ENCODE measurements at regions not wholly inside any gene's neighbourhood (a gene's known extent, or its start where the extent isn't known, plus 50 kb on each side); places are given as distances from the start of the nearest gene placed in this dataset.
"Not testable (repeated sequence)": the region's sequence is repeated elsewhere in the genome, so short reads cannot be mapped to it uniquely, and the experiment has no call there.

- no peak for DNase-seq
Observed at GRCh38 chr6:103113416-103113815, 1719.9 kb downstream of the GRIK2 start.

GRCh38 chr6:103107985-103108384 is 1714.5 kb downstream of the GRIK2 start:
- no peak for DNase-seq

- DNase-seq: no peak
Observed at GRCh38 chr6:103105686-103106085, 1712.2 kb downstream of the GRIK2 start.

- DNase-seq: no peak
Observed at GRCh38 chr6:103101267-103101666, 1707.8 kb downstream of the GRIK2 start.

GRCh38 chr6:103092414-103092813 is 1698.9 kb downstream of the GRIK2 start:
- not testable (repeated sequence) for DNase-seq

- DNase-seq: no peak
Observed at GRCh38 chr6:103085801-103086200, 1692.3 kb downstream of the GRIK2 start.

GRCh38 chr6:103081876-103082630 is 1688.5 kb downstream of the GRIK2 start:
- no peak for DNase-seq

- DNase-seq: no peak
Observed at GRCh38 chr6:103081126-103081525, 1687.6 kb downstream of the GRIK2 start.

GRCh38 chr6:103080497-103080896 is 1687.0 kb downstream of the GRIK2 start:
- no peak for DNase-seq

- no peak for DNase-seq
Observed at GRCh38 chr6:103079867-103080266, 1686.4 kb downstream of the GRIK2 start.

- DNase-seq: no peak
Observed at GRCh38 chr6:103062136-103062535, 1668.6 kb downstream of the GRIK2 start.

- no peak for DNase-seq
Observed at GRCh38 chr6:103047567-103047966, 1654.1 kb downstream of the GRIK2 start.

GRCh38 chr6:103042336-103042735 is 1648.8 kb downstream of the GRIK2 start:
- no peak for DNase-seq

GRCh38 chr6:103036846-103037245 is 1643.3 kb downstream of the GRIK2 start:
- no peak for DNase-seq

- DNase-seq: no peak
Observed at GRCh38 chr6:103027271-103027931, 1633.9 kb downstream of the GRIK2 start.

- DNase-seq: no peak
Observed at GRCh38 chr6:103018426-103018825, 1624.9 kb downstream of the GRIK2 start.

- no peak for DNase-seq
Observed at GRCh38 chr6:103017878-103018277, 1624.4 kb downstream of the GRIK2 start.

GRCh38 chr6:103011605-103012004 is 1618.1 kb downstream of the GRIK2 start:
- DNase-seq: no peak

GRCh38 chr6:103002282-103002681 is 1608.8 kb downstream of the GRIK2 start:
- no peak for DNase-seq

GRCh38 chr6:103001724-103002123 is 1608.2 kb downstream of the GRIK2 start:
- no peak for DNase-seq

- no peak for DNase-seq
Observed at GRCh38 chr6:103000688-103001087, 1607.2 kb downstream of the GRIK2 start.

GRCh38 chr6:102995491-102995890 is 1602.0 kb downstream of the GRIK2 start:
- no peak for DNase-seq

- no peak for DNase-seq
Observed at GRCh38 chr6:102994866-102995265, 1601.4 kb downstream of the GRIK2 start.

- DNase-seq: no peak
Observed at GRCh38 chr6:102986086-102986485, 1592.6 kb downstream of the GRIK2 start.

- no peak for DNase-seq
Observed at GRCh38 chr6:102984357-102984756, 1590.8 kb downstream of the GRIK2 start.

All from NCI-H2227 treated with DMSO at 0.1 percent for 48 hours (cell line).